ENCODE measurements at regions not wholly inside any gene's neighbourhood (a gene's known extent, or its start where the extent isn't known, plus 50 kb on each side); places are given as distances from the start of the nearest gene placed in this dataset.

- no peaks in the 10 kb centered on the region for H3K9me3 ChIP-seq (ENCODE audit: low read depth)
- no peaks in the 10 kb centered on the region for H3K36me3 ChIP-seq (ENCODE audit: low read depth)
- DNase-seq, result no peak
- no peaks in the 10 kb centered on the region for H3K79me2 ChIP-seq (ENCODE audit: insufficient read depth)
- H4K20me1 ChIP-seq (ENCODE audit: insufficient read depth), result no peaks in the 10 kb centered on the region
- no peak overlapping the region for H3K27ac ChIP-seq
- no peak overlapping the region for H2AFZ ChIP-seq
- in situ Hi-C loops (cut with MboI), result no loop called here
- H3K4me1 ChIP-seq (ENCODE audit: insufficient read depth), result no peaks in the 10 kb centered on the region
- 63% methylated on average over 16 of the region's 18 CpGs for WGBS, 2 experiments (ENCODE audit: low coverage in 1 of 2, low lambda C conversion rate in 2 of 2, missing lambda C conversion rate in 2 of 2)
- H3K27me3 ChIP-seq (replicated peaks; ENCODE audit: insufficient read depth), result no peaks in the 10 kb centered on the region
- no peaks in the 10 kb centered on the region for H3K9me2 ChIP-seq (ENCODE audit: insufficient read depth)
- no peaks in the 10 kb centered on the region for H3F3A ChIP-seq (ENCODE audit: insufficient read depth)
- H3K9ac ChIP-seq, result no peak overlapping the region
- no peak overlapping the region for H3K4me3 ChIP-seq
- no peak overlapping the region for H3K4me2 ChIP-seq (ENCODE audit: unreplicated experiment)
- TF ChIP-seq EZH2phosphoT487 (IDR thresholded peaks at IDR 0.05; ENCODE audit: insufficient read depth, low read depth) (no peak), EZH2 (IDR thresholded peaks at IDR 0.05; ENCODE audit: insufficient read depth, poor library complexity, severe bottlenecking) (no peak)
Measured at GRCh38 chr6:170208651-170209353, 82.1 kb downstream of the DLL1 start.

GRCh38 chr6:170208182-170208601, 82.7 kb downstream of the DLL1 start:
- Histone ChIP-seq H3K4me3 (no peak overlapping the region), H3K36me3 (ENCODE audit: low read depth) (no peaks in the 10 kb centered on the region), H3K4me2 (ENCODE audit: unreplicated experiment) (no peak overlapping the region), H4K20me1 (ENCODE audit: insufficient read depth) (no peaks in the 10 kb centered on the region), H3K9me2 (ENCODE audit: insufficient read depth) (no peaks in the 10 kb centered on the region), H3K27ac (no peak overlapping the region), H3K27me3 (replicated peaks; ENCODE audit: insufficient read depth) (no peaks in the 10 kb centered on the region), H3K9me3 (ENCODE audit: low read depth) (no peaks in the 10 kb centered on the region), H3K4me1 (ENCODE audit: insufficient read depth) (no peaks in the 10 kb centered on the region), H3K79me2 (ENCODE audit: insufficient read depth) (no peaks in the 10 kb centered on the region), H2AFZ (no peak overlapping the region), H3K9ac (no peak overlapping the region), H3F3A (ENCODE audit: insufficient read depth) (no peaks in the 10 kb centered on the region)
- in situ Hi-C loops (cut with MboI), result no loop called here
- TF ChIP-seq EZH2 (IDR thresholded peaks at IDR 0.05; ENCODE audit: insufficient read depth, poor library complexity, severe bottlenecking) (no peak), EZH2phosphoT487 (IDR thresholded peaks at IDR 0.05; ENCODE audit: insufficient read depth, low read depth) (no peak)
- no peak for DNase-seq
- 72 to 73% methylated on average over 15 of the region's 15 CpGs for WGBS, 2 experiments (ENCODE audit: low coverage in 1 of 2, low lambda C conversion rate in 2 of 2, missing lambda C conversion rate in 2 of 2)

GRCh38 chr6:170207586-170208181, 83.2 kb downstream of the DLL1 start:
- no peak overlapping the region for H3K4me2 ChIP-seq (ENCODE audit: unreplicated experiment)
- no peaks in the 10 kb centered on the region for H3F3A ChIP-seq (ENCODE audit: insufficient read depth)
- no peak overlapping the region for H3K4me3 ChIP-seq
- H3K9me2 ChIP-seq (ENCODE audit: insufficient read depth), result no peaks in the 10 kb centered on the region
- H2AFZ ChIP-seq, result no peak overlapping the region
- no peak for DNase-seq
- H3K27ac ChIP-seq, result no peak overlapping the region
- H3K79me2 ChIP-seq (ENCODE audit: insufficient read depth), result no peaks in the 10 kb centered on the region
- in situ Hi-C loops (cut with MboI), result no loop called here
- no peaks in the 10 kb centered on the region for H3K4me1 ChIP-seq (ENCODE audit: insufficient read depth)
- no peaks in the 10 kb centered on the region for H3K36me3 ChIP-seq (ENCODE audit: low read depth)
- no peaks in the 10 kb centered on the region for H3K9me3 ChIP-seq (ENCODE audit: low read depth)
- TF ChIP-seq EZH2 (IDR thresholded peaks at IDR 0.05; ENCODE audit: insufficient read depth, poor library complexity, severe bottlenecking), result no peak
- no peak for TF ChIP-seq EZH2phosphoT487 (IDR thresholded peaks at IDR 0.05; ENCODE audit: insufficient read depth, low read depth)
- no peak overlapping the region for H3K9ac ChIP-seq
- WGBS, 2 experiments (ENCODE audit: low coverage in 1 of 2, low lambda C conversion rate in 2 of 2, missing lambda C conversion rate in 2 of 2), result 47 to 58% methylated on average over 10 of the region's 10 CpGs
- no peaks in the 10 kb centered on the region for H3K27me3 ChIP-seq (replicated peaks; ENCODE audit: insufficient read depth)
- no peaks in the 10 kb centered on the region for H4K20me1 ChIP-seq (ENCODE audit: insufficient read depth)

DNA sequence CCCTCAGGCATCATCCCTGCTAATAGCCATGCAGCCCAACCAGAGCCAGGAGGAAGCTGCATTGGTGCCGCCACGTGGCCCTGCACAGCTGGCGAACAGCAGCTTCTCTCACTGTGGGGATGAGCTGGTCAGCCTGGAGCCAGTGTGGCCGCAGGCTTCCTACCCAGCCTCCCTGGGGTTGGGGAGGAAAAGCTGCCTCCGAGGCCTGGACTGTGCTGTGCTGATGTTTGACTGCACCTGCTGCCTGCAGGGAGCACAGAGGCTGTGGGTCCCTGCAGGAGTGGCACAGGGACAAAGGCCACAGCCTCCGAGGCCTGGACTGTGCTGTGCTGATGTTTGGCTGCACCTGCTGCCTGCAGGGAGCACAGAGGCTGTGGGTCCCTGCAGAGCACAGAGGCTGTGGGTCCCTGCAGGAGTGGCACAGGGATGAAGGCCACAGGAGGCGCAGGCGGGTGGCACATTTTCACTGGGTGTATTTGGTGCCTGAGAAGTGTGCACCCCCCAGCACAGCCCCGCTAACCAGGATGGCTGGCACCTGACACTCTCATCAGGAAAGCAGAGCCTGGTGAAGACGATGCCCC, 83.9 kb downstream of the DLL1 start:
- Histone ChIP-seq H3K4me3 (no peak overlapping the region), H3K79me2 (ENCODE audit: insufficient read depth) (no peaks in the 10 kb centered on the region), H3K36me3 (ENCODE audit: low read depth) (no peaks in the 10 kb centered on the region), H3K9ac (no peak overlapping the region), H3F3A (ENCODE audit: insufficient read depth) (no peaks in the 10 kb centered on the region), H3K27ac (no peak overlapping the region), H3K4me2 (ENCODE audit: unreplicated experiment) (no peak overlapping the region), H3K4me1 (ENCODE audit: insufficient read depth) (no peaks in the 10 kb centered on the region), H2AFZ (no peak overlapping the region), H3K27me3 (replicated peaks; ENCODE audit: insufficient read depth) (no peaks in the 10 kb centered on the region), H4K20me1 (ENCODE audit: insufficient read depth) (no peaks in the 10 kb centered on the region), H3K9me3 (ENCODE audit: low read depth) (no peaks in the 10 kb centered on the region), H3K9me2 (ENCODE audit: insufficient read depth) (no peaks in the 10 kb centered on the region)
- 76 to 82% methylated on average over 9 to 10 of the region's 10 CpGs for WGBS, 2 experiments (ENCODE audit: low coverage in 1 of 2, low lambda C conversion rate in 2 of 2, missing lambda C conversion rate in 2 of 2)
- DNase-seq, result no peak
- in situ Hi-C loops (cut with MboI), result no loop called here
- no peak for TF ChIP-seq EZH2phosphoT487 (IDR thresholded peaks at IDR 0.05; ENCODE audit: insufficient read depth, low read depth)
- no peak for TF ChIP-seq EZH2 (IDR thresholded peaks at IDR 0.05; ENCODE audit: insufficient read depth, poor library complexity, severe bottlenecking)
